ENCODE measurements at regions not wholly inside any gene's neighbourhood (a gene's known extent, or its start where the extent isn't known, plus 50 kb on each side); places are given as distances from the start of the nearest gene placed in this dataset.

DNA sequence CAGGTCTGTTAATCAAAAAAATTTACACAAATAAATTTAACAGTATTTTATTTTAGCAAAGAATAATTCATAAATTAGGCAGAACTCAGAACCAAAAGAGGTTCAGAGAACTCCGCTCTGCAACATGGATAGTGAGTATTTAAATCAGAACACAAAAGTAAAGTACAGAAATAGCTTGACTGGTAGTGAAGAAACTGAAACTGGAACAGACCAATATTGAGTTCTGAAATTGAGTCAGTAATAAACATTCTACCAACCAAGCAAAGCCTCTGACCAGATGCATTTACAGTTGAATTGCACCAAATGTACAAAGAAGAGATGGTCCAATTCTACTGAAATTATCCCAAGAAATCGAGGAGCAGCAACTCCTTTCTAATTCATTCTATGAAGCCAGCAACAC, 1542.8 kb downstream of the EFNA5 start:
- no peak for TF ChIP-seq TAF1 (IDR thresholded peaks at IDR 0.05; ENCODE audit: borderline replicate concordance, insufficient read depth, low read length)
- no peak for TF ChIP-seq REST (IDR thresholded peaks at IDR 0.05; ENCODE audit: insufficient read depth in 1 of 2, low read depth in 2 of 2, low read length in 2 of 2)

All from PFSK-1 (cell line).